IMR-90 (cell line): ENCODE measurements at regions not wholly inside any gene's neighbourhood (a gene's known extent, or its start where the extent isn't known, plus 50 kb on each side); places are given as distances from the start of the nearest gene placed in this dataset.

ENCODE experiments used
- ATAC-seq: fragments of 200-7000 bp; cut with Tn5 transposase; 2 replicates; pipeline ENCODE4 v1.9.1; 2020; ENCODE audit warnings: low read depth, mild to moderate bottlenecking, moderate library complexity
- BruUV-seq: library from RNA; stranded (reverse); fragments of 400-500 nt; replicated peaks from 2 replicates; lab custom pipeline; 2021; lab: Mats Ljungman, UMichigan
- CTCF ChIA-PET: fragments of 300-600 bp; formaldehyde crosslinking; extraction: SDS; loops from one replicate; lab custom pipeline; 2021; ENCODE audit warnings: antibody characterized with exemption; lab: Yijun Ruan, JAX
- POLR2A ChIA-PET: fragments of 300-600 bp; sonication (Branson Sonifier 250); formaldehyde crosslinking; loops from one replicate; lab custom pipeline; 2022; ENCODE audit warnings: antibody characterized with exemption; ENCODE audit not compliant: unreplicated experiment; lab: Charles Lee
- DNase-seq: peaks from one replicate; pipeline ENCODE4 v3.0.0; 2013
- H2AFZ ChIP-seq: replicated peaks from 2 replicates; pipeline ENCODE3; 2013; ENCODE audit warnings: low read length, mild to moderate bottlenecking; ENCODE audit not compliant: poor library complexity
- H2AK5ac ChIP-seq: 2 replicates; pipeline ENCODE4 v1.6.1; 2013; ENCODE audit warnings: low read depth, low read length, inconsistent platforms
- H2AK9ac ChIP-seq: replicated peaks from 2 replicates; pipeline ENCODE3; 2013; ENCODE audit warnings: mild to moderate bottlenecking, low read depth, low read length, moderate library complexity; ENCODE audit not compliant: poor library complexity
- H2BK120ac ChIP-seq: 2 replicates; pipeline ENCODE4 v1.6.1; 2013; ENCODE audit warnings: low read depth, low read length, inconsistent platforms
- H2BK15ac ChIP-seq: 3 replicates; pipeline ENCODE4 v1.6.1; 2013; ENCODE audit warnings: low read depth, low read length, inconsistent platforms
- H2BK20ac ChIP-seq: 2 replicates; pipeline ENCODE4 v1.6.1; 2013; ENCODE audit warnings: low read depth, mild to moderate bottlenecking, inconsistent platforms, low read length, moderate library complexity
- H2BK5ac ChIP-seq: 2 replicates; pipeline ENCODE4 v1.6.1; 2013; ENCODE audit warnings: mild to moderate bottlenecking, low read depth, low read length, inconsistent platforms; ENCODE audit not compliant: poor library complexity, severe bottlenecking
- H3K14ac ChIP-seq: replicated peaks from 2 replicates; pipeline ENCODE4 v1.6.1; 2013; ENCODE audit warnings: low read depth, low read length, inconsistent platforms
- H3K18ac ChIP-seq: 2 replicates; pipeline ENCODE4 v1.6.1; 2013; ENCODE audit warnings: low read depth, low read length, control low read depth
- H3K23ac ChIP-seq: 2 replicates; pipeline ENCODE4 v1.6.1; 2013; ENCODE audit warnings: low read depth, low read length, inconsistent platforms
- H3K27ac ChIP-seq: 2 replicates; pipeline ENCODE4 v1.5.1; 2013; ENCODE audit warnings: mild to moderate bottlenecking, control low read depth, low read length; ENCODE audit not compliant: insufficient read depth
- H3K27me3 ChIP-seq: 2 replicates; pipeline ENCODE4 v1.6.1; 2013; ENCODE audit warnings: low read length; ENCODE audit not compliant: control insufficient read depth, insufficient read depth
- H3K36me3 ChIP-seq: 2 replicates; pipeline ENCODE4 v1.6.1; 2013; ENCODE audit warnings: low read length, mixed read lengths; ENCODE audit not compliant: control insufficient read depth, insufficient read depth
- H3K4ac ChIP-seq: 2 replicates; pipeline ENCODE4 v1.6.1; 2013; ENCODE audit warnings: low read depth, low read length, inconsistent platforms
- H3K4me1 ChIP-seq: 2 replicates; pipeline ENCODE4 v1.6.1; 2013; ENCODE audit warnings: low read length, mixed read lengths; ENCODE audit not compliant: control insufficient read depth, insufficient read depth
- H3K4me2 ChIP-seq: 2 replicates; pipeline ENCODE4 v1.6.1; 2013; ENCODE audit warnings: low read depth, mild to moderate bottlenecking, control low read depth, low read length, moderate library complexity
- H3K4me3 ChIP-seq: 2 replicates; pipeline ENCODE4 v1.5.1; 2013; ENCODE audit warnings: low read depth, mild to moderate bottlenecking, control low read depth, low read length, moderate library complexity; ENCODE audit not compliant: insufficient read depth
- H3K56ac ChIP-seq: 2 replicates; pipeline ENCODE4 v1.6.1; 2013; ENCODE audit warnings: low read length, inconsistent platforms; ENCODE audit not compliant: insufficient read depth; ENCODE audit errors: extremely low read depth
- H3K79me1 ChIP-seq, 2 experiments: 2 replicates each; pipeline ENCODE4 v1.6.1; 2013; ENCODE audit warnings: low read length in 2 of 2, inconsistent platforms in 1 of 2, low read depth in 1 of 2
- H3K9ac ChIP-seq: 2 replicates; pipeline ENCODE4 v1.6.1; 2013; ENCODE audit warnings: low read depth, low read length, control low read depth
- H3K9me1 ChIP-seq: 2 replicates; pipeline ENCODE4 v1.6.1; 2013; ENCODE audit warnings: low read length, inconsistent platforms; ENCODE audit not compliant: insufficient read depth
- H3K9me3 ChIP-seq: 2 replicates; pipeline ENCODE4 v1.6.1; 2013; ENCODE audit warnings: low read length; ENCODE audit not compliant: control insufficient read depth, insufficient read depth
- H4K20me1 ChIP-seq: 2 replicates; pipeline ENCODE4 v1.6.1; 2013; ENCODE audit warnings: low read length, inconsistent platforms; ENCODE audit not compliant: insufficient read depth
- H4K5ac ChIP-seq: 2 replicates; pipeline ENCODE4 v1.6.1; 2013; ENCODE audit warnings: mild to moderate bottlenecking, low read depth, low read length, control low read depth
- H4K8ac ChIP-seq, 2 experiments: 2 replicates each; pipeline ENCODE4 v1.6.1; 2013; ENCODE audit warnings: low read depth in 2 of 2, low read length in 2 of 2, control low read depth in 1 of 2, inconsistent platforms in 1 of 2
- H4K91ac ChIP-seq: 2 replicates; pipeline ENCODE4 v1.6.1; 2013; ENCODE audit warnings: low read depth, low read length, inconsistent platforms; ENCODE audit not compliant: insufficient read depth
- BHLHE40 ChIP-seq: fragments of 150-350 bp; IDR thresholded peaks from 2 replicates; pipeline ENCODE4 v1.6.1; 2016; ENCODE audit warnings: mild to moderate bottlenecking, low read depth, low read length
- CEBPB ChIP-seq: IDR thresholded peaks from 2 replicates; pipeline ENCODE4 v1.6.1; 2012; ENCODE audit warnings: low read depth, low read length, improper control_type of control experiment
- CHD1 ChIP-seq: IDR thresholded peaks from 2 replicates; pipeline ENCODE4 v1.6.1; 2012; ENCODE audit warnings: low read depth, low read length, improper control_type of control experiment
- FOS ChIP-seq: fragments of 150-350 bp; IDR thresholded peaks from 2 replicates; pipeline ENCODE4 v1.6.1; 2016; ENCODE audit warnings: low read depth, low read length
- MAFK ChIP-seq: IDR thresholded peaks from 2 replicates; pipeline ENCODE4 v1.6.1; 2012; ENCODE audit warnings: low read depth, low read length, improper control_type of control experiment
- MAZ ChIP-seq: IDR thresholded peaks from 2 replicates; pipeline ENCODE4 v1.6.1; 2012; ENCODE audit warnings: low read depth, mild to moderate bottlenecking, low read length, improper control_type of control experiment, moderate library complexity, borderline replicate concordance
- NFE2L2 ChIP-seq: fragments of 150-350 bp; IDR thresholded peaks from 2 replicates; pipeline ENCODE4 v1.6.1; 2016; ENCODE audit warnings: low read depth, mild to moderate bottlenecking, low read length
- RCOR1 ChIP-seq: IDR thresholded peaks from 2 replicates; pipeline ENCODE4 v1.6.1; 2012; ENCODE audit warnings: mild to moderate bottlenecking, low read length, improper control_type of control experiment; ENCODE audit not compliant: insufficient replicate concordance
- RFX5 ChIP-seq: IDR thresholded peaks from 2 replicates; pipeline ENCODE4 v1.8.0; 2012; ENCODE audit warnings: low read depth, mild to moderate bottlenecking, low read length, moderate library complexity
- WGBS, 2 experiments: methylation state at CpG; one replicate each; pipeline versions ENCODE4 v1.1.5 to v1.1.7; 2013; ENCODE audit warnings: missing lambda C conversion rate in 2 of 2; ENCODE audit not compliant: insufficient read length in 1 of 2; ENCODE audit errors: extremely low coverage in 2 of 2; 5-methylcytosine and 5-hydroxymethylcytosine counted together
- dilution Hi-C: fragments of 300-500 bp; cut with HindIII; formaldehyde crosslinking; loops from one replicate; pipeline ENCODE4 v1.14.3; 2018; ENCODE audit warnings: low sequenced_read_pairs; ENCODE audit not compliant: unreplicated experiment
- in situ Hi-C: fragments of 300-500 bp; cut with MboI; formaldehyde crosslinking; loops from 3 replicates; pipeline ENCODE4 v1.14.3; 2019; ENCODE audit warnings: low sequenced_read_pairs, inconsistent platforms, mixed read lengths
- intact Hi-C: fragments of 100-400 bp; cut with micrococcal nuclease; formaldehyde crosslinking; loops from 2 replicates; pipeline ENCODE4 v1.10.0; 2022
- TF ChIP-seq, protein P1 (sequence below): fragments of 150-350 bp; IDR thresholded peaks from 2 replicates; pipeline ENCODE4 v1.6.1; 2016; ENCODE audit warnings: low read depth, mild to moderate bottlenecking, low read length, moderate library complexity, borderline replicate concordance
- TF ChIP-seq, protein P2 (sequence below): fragments of 150-350 bp; IDR thresholded peaks from 2 replicates; pipeline ENCODE4 v1.6.1; 2017; ENCODE audit warnings: mild to moderate bottlenecking, antibody characterized with exemption, low read length, low read depth

DNA sequence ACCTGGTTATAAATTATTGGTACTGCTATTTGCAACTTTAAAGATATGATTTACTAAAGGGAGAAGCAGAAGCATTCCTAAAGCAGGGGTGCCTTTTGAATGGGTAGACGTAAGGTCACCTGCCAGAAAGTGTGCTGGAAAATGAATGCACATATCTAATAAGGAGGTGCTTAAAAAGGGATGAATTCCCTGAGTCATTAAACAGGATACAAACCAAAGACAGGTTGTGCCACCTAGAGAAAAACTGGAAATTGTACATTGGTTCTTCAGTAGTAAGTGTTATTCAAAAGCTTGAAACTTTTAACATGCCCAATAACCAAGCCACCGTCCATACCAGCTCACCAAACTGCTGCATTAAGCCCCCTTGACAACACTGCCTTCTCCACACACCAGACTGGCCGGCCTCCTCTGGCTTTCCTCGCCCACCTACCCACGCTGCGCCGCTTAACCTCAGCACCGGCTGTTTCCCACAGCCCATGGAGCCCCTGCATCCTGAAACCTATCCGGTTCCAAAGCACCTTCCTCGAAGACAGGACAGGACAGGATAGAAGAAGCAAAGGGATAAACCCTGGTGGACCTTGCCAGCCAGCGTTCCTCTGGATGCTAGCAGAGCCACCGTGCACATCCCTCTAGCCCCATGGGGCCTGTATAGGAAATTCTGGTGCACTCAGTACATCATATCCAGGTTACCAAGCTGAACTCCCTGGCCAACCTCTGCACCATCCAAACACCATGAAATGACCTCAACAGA, 201.5 kb upstream of the CAND1 start:
- H3K36me3 ChIP-seq, result no peaks in the 10 kb centered on the region
- H3K27me3 ChIP-seq, result peaks cover 31% of the 10 kb centered on the region
- no peak overlapping the region for H2BK5ac ChIP-seq
- BruUV-seq, result no TSS peak
- H2BK15ac ChIP-seq, result no peak overlapping the region
- H4K8ac ChIP-seq, result no peak overlapping the region
- ChIA-PET CTCF (interaction anchor here (1.1 kb wide), 1 partner anchor 94 kb away, joined by 3 read pairs; no protein-coding TSS in a partner anchor), POLR2A (no interaction called here)
- H2BK20ac ChIP-seq, result no peak overlapping the region
- H4K20me1 ChIP-seq, result no peaks in the 10 kb centered on the region
- ATAC-seq (no peak), DNase-seq (no peak)
- H3K9me3 ChIP-seq, result no peaks in the 10 kb centered on the region
- H3K18ac ChIP-seq, result no peak overlapping the region
- no peaks in the 10 kb centered on the region for H3K4me1 ChIP-seq
- H2AFZ ChIP-seq, result no peak overlapping the region
- no peak overlapping the region for H4K5ac ChIP-seq
- no peak overlapping the region for H3K4me3 ChIP-seq
- H3K9me1 ChIP-seq, result no peaks in the 10 kb centered on the region; the same call in 1 of the 2 replicates
- H4K91ac ChIP-seq, result no peak overlapping the region
- dilution Hi-C loops, result no loop called here
- no peak overlapping the region for H3K9ac ChIP-seq
- H3K79me1 ChIP-seq, result no peaks in the 10 kb centered on the region
- H2BK120ac ChIP-seq, result no peak overlapping the region
- no peak overlapping the region for H2AK9ac ChIP-seq
- no peak overlapping the region for H2AK5ac ChIP-seq
- no peak overlapping the region for H3K4ac ChIP-seq
- no peak overlapping the region for H3K23ac ChIP-seq
- in situ Hi-C loops, result no loop called here
- intact Hi-C loops, result no loop called here
- no peak overlapping the region for H3K56ac ChIP-seq
- no peak overlapping the region for H3K27ac ChIP-seq
- TF ChIP-seq CHD1, result no peak
- TF ChIP-seq, protein P1, sequence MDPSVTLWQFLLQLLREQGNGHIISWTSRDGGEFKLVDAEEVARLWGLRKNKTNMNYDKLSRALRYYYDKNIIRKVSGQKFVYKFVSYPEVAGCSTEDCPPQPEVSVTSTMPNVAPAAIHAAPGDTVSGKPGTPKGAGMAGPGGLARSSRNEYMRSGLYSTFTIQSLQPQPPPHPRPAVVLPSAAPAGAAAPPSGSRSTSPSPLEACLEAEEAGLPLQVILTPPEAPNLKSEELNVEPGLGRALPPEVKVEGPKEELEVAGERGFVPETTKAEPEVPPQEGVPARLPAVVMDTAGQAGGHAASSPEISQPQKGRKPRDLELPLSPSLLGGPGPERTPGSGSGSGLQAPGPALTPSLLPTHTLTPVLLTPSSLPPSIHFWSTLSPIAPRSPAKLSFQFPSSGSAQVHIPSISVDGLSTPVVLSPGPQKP, result no peak
- no peak for TF ChIP-seq CEBPB
- TF ChIP-seq RCOR1, result no peak
- TF ChIP-seq FOS, result no peak
- no peak for TF ChIP-seq MAFK
- no peak for TF ChIP-seq MAZ
- TF ChIP-seq RFX5, result no peak
- no peak for TF ChIP-seq BHLHE40
- TF ChIP-seq, protein P2, sequence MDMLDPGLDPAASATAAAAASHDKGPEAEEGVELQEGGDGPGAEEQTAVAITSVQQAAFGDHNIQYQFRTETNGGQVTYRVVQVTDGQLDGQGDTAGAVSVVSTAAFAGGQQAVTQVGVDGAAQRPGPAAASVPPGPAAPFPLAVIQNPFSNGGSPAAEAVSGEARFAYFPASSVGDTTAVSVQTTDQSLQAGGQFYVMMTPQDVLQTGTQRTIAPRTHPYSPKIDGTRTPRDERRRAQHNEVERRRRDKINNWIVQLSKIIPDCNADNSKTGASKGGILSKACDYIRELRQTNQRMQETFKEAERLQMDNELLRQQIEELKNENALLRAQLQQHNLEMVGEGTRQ, result no peak
- TF ChIP-seq NFE2L2, result no peak
- H3K14ac ChIP-seq, result no peak overlapping the region
- 25% methylated on average over 2 of the region's 12 CpGs; no CpG with 5 or more reads in 1 of the 2 experiments for WGBS, 2 experiments
- no peak overlapping the region for H3K4me2 ChIP-seq
